ENCODE measurements at regions not wholly inside any gene's neighbourhood (a gene's known extent, or its start where the extent isn't known, plus 50 kb on each side); places are given as distances from the start of the nearest gene placed in this dataset.
"Not testable (repeated sequence)": the region's sequence is repeated elsewhere in the genome, so short reads cannot be mapped to it uniquely, and the experiment has no call there.

DNA sequence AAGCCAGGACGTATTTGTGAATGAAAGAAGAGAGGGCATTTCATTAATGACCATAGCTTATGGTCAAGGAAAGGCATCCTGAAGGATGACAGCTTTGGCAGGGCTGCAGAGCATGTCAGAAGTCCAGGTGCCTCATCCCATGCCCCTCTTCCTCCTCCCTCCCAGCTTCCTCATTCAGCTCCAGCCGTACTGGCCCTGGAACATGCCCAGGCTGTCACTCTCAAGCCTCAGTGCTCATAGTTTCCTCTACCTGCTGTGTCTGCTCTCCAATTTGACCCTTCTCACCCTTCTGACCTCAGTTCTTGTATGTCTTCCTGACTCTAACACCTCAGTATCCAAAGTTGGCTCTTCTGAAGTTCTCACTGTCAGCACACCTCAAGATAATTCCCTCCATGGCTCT, 695.8 kb upstream of the HS6ST1 start:
- DNase-seq (ENCODE audit: low read depth): no peak

- no peak for DNase-seq (ENCODE audit: low read depth)
Measured at GRCh38 chr2:129015397-129016285, 697.0 kb upstream of the HS6ST1 start.

GRCh38 chr2:129016972-129017371, 698.3 kb upstream of the HS6ST1 start:
- DNase-seq (ENCODE audit: low read depth): no peak

- DNase-seq (ENCODE audit: low read depth): no peak
Measured at GRCh38 chr2:129024796-129025195, 706.1 kb upstream of the HS6ST1 start.

- no peak for DNase-seq (ENCODE audit: low read depth)
Measured at GRCh38 chr2:129035992-129036391, 717.3 kb upstream of the HS6ST1 start.

DNA sequence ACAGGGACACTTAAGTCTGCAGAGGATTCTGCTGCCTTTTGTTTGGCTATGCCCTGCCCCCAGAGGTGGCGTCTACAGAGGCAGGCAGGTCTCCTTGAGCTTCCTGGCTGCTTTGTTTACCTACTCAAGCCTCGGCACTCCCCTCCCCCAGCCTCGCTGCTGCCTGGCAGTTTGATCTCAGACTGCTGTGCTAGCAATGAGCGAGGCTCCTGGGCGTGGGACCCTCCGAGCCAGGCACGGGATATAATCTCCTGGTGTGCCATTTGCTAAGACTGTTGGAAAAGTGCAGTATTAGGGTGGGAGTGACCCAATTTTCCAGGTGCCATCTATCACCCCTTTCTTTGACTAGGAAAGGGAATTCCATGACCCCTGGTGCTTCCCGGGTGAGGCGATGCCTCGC, 725.0 kb upstream of the HS6ST1 start:
- not testable (repeated sequence) for DNase-seq (ENCODE audit: low read depth)

GRCh38 chr2:129046475-129046874, 727.8 kb upstream of the HS6ST1 start:
- not testable (repeated sequence) for DNase-seq (ENCODE audit: low read depth)

- DNase-seq (ENCODE audit: low read depth): no peak
Measured at GRCh38 chr2:129050101-129050500, 731.4 kb upstream of the HS6ST1 start.

- DNase-seq (ENCODE audit: low read depth): no peak
Measured at GRCh38 chr2:129055242-129055641, 736.6 kb upstream of the HS6ST1 start.

DNA sequence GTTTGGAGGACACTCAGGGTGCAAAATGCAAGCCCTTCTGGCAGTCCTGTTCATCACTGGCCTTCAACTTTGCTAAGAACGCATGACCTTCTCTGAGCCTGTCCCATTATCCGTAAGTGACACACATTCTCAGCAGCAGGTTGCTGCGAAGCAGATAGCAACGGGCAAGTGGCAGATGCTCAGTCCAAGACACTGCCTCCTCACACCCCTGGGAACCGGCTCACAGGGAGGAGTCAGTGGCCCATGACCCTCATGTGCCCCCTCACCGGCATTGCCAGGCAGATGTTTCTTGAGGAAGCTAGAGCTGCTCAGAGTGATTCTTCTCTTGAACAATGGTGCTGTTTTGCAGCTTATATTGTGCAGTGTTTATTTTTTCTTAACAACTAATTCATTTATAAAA, 737.2 kb upstream of the HS6ST1 start:
- no peak for DNase-seq (ENCODE audit: low read depth)

DNA sequence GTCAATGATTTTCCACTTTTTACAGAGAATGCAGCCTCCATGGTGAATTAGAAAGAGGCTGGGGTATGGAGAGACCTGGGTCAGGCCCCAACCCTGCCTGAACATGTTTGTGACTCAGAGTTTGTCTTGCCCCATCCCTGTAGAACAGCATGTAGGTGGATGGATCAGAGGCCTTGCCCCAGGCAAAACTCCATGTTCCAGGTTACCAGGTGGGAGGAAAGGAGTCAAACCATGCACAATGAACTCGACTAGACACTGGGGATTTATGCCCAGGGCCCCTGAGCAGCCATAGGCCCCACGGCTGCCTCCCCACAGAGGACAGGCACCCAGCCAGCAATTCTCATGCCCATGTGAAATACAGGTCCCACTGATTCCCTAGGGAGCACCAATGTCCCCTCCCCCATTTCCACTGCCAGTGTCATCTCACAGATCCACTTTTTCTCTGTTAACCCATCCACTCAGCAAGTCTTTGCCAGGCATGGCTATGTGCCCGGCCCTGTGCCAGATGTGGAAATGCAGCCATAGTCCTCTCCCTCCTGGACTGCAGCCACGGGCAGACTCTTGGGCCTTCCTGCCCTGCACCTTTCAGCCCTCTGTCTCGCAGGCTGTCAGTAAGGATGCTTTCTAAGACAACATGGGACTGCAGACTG, 737.8 kb upstream of the HS6ST1 start:
- DNase-seq (ENCODE audit: low read depth): no peak

DNA sequence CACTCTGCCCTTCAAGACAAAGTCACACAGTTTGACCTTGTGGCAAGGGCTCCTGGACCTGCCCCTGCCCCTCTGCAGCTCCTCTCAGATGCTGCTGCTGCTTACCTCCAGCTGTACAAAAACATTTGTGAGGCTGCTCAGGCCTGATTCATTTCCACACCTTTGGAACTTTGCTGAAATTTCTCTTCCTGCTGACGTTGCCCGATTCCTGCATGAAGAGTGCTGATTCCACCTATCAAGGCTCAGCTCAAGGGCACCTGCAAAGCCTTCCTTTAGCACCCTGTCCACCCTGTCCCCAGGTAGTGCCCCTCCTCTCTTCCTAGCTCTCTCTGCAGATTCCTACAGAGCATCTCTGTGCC, 738.3 kb upstream of the HS6ST1 start:
- DNase-seq (ENCODE audit: low read depth): no peak

- no peak for DNase-seq (ENCODE audit: low read depth)
Measured at GRCh38 chr2:129058981-129059380, 740.3 kb upstream of the HS6ST1 start.

DNA sequence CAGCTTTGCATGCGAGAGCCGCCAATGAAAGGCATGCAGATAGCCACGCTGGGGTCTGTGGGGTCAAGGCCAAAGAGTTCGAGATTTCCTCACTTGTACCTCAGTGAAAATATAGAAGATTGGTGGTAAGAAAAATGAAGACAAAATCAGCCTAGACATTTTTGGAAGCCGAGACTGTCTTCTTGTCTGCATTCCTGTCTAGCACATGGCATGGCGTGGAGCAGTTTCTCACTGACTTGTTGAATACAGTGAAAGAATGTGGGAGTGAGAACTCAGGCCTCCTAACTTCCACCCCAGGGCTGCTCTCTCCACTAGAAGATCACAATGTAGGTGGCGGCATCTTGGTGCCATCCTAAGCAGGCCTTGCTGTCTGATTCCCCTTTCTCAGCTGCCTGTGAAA, 740.8 kb upstream of the HS6ST1 start:
- DNase-seq (ENCODE audit: low read depth): no peak

DNA sequence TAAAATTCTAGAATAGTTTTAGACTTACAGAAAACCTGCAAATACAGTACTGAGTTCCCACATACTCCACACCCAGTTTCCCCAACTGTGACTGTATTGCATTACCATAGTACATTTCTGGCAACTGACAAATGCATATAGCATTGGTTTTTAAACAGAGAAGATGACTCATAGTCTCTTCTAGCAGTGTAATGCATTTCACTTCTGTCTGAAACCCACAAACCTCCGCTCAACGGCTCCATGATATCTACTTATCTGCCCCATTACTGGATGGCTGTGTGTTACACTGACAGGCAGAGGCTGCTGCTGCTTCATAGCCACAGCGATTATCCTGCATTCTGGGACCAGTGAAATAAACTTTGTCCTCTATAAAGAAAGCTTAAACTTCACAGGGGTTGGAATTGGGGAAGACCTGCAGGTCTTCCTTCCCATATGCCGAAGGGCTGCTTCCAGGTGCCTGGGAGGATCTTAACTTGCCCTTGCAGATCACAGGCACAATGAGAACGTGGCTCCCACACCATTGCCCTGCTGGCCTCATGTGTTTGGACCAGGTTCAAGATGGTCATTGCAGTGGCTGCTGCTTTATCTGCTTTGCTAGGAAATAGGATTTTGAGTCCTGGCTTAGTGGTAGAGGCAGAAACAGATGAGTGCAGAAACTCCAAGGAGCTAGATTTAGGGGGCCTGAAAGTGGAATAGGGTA, 742.6 kb upstream of the HS6ST1 start:
- no peak for DNase-seq (ENCODE audit: low read depth)

DNA sequence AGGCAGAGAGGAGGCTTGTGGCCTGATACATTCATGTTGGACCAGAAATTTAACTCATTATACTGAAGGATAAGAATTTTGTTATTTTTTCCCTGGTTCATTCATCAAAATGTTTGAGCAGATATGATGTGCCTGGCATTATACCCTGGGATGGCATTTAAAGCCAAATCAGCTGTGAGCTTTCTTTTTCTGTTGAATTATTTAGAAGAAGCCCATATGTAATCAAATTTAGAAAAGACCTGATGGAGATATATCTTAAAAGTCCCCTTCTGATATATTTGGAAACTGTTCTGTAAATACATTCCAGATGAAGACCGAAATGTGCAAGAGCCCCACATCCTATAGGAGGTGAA, 743.1 kb upstream of the HS6ST1 start:
- no peak for DNase-seq (ENCODE audit: low read depth)

- no peak for DNase-seq (ENCODE audit: low read depth)
Measured at GRCh38 chr2:129062146-129062912, 743.7 kb upstream of the HS6ST1 start.

DNA sequence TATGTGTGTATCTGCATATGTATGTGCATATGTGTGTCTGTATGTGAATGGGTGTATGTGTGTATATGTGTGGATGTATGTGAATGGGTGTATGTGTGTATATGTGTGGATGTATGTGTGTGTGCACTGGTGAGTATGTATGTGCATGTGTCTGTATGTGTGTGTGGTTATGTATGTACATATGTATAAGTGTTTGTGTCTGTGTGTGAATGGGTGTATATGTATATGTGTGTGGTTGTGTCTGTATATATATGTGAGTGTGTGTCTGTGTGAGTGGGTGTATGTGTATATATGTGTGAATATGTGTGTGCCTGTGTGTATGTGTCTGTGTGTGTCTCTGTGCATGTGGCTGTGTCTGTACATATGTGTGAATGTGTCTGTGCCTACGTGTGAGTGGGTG, 748.4 kb upstream of the HS6ST1 start:
- DNase-seq (ENCODE audit: low read depth): no peak

DNA sequence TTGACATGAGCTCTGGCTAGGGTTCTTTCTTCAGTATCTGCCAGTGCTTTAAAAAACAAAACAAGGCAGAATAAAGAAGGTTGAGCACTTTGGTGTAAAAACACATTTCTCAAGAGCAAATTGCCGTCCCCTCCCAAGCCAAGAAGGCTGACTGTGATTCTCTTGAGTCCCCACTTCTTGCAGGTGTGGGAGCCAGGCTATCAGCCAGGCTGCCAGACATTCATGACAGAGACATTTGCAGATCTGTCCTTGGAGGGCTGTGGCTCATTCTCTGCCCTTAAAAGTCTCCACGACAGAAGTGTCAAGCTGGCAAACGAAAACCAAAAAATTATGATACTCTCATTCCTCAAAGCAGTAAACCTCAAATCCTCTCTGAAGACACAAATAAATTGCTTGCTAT, 749.3 kb upstream of the HS6ST1 start:
- DNase-seq (ENCODE audit: low read depth): no peak

GRCh38 chr2:129068543-129068942, 749.9 kb upstream of the HS6ST1 start:
- DNase-seq (ENCODE audit: low read depth): no peak

- no peak for DNase-seq (ENCODE audit: low read depth)
Measured at GRCh38 chr2:129069875-129070594, 751.4 kb upstream of the HS6ST1 start.

DNA sequence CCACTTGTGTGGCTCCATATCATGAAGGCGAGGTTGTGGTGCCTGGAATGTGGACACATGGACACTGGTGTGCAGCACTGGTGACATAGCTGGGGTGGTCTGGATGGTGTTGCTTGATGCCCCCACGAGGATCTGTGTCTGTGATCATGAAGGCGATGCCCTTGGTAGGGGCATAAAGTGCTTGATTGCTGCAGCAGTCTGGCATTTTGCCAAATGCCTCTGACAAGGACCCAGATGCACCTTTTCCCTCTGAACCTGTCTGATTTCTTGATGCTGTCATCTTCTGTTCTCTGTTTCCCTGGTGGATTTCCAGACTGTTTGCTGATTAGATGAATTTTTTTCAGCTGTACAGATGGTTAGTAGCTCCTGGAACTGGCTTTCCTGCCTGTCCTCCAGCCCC, 752.0 kb upstream of the HS6ST1 start:
- DNase-seq (ENCODE audit: low read depth): no peak

Measured in GM04504 (cell line).